Prostate gland (tissue), 2 donors: ENCODE measurements at regions not wholly inside any gene's neighbourhood (a gene's known extent, or its start where the extent isn't known, plus 50 kb on each side); places are given as distances from the start of the nearest gene placed in this dataset.
"Not testable (repeated sequence)": the region's sequence is repeated elsewhere in the genome, so short reads cannot be mapped to it uniquely, and the experiment has no call there.

Experiments used
- DNase-seq: peaks from one replicate; pipeline ENCODE4 v3.0.0-alpha.2; 2019; ENCODE audit warnings: low spot score
- H3K27ac ChIP-seq, 2 donors: fragments of 200-600 bp; sonication (generic); 2 replicates each; pipeline ENCODE4 v1.5.1; 2017 to 2019
- H3K27me3 ChIP-seq: fragments of 200-600 bp; sonication (generic); replicated peaks from 2 replicates; pipeline ENCODE4 v1.5.1; 2019; ENCODE audit not compliant: insufficient read depth
- H3K36me3 ChIP-seq, 2 donors: fragments of 200-600 bp; sonication (generic); 1 replicate in 1 of 2; 2 replicates in 1 of 2; pipeline versions ENCODE4 v1.5.1 to v1.8.1; 2017 to 2019
- H3K4me1 ChIP-seq: fragments of 200-600 bp; sonication (generic); replicated peaks from 2 replicates; pipeline ENCODE4 v1.5.1; 2019
- H3K4me3 ChIP-seq, 2 donors: fragments of 200-600 bp; sonication (generic); 2 replicates each; pipeline ENCODE4 v1.5.1; 2017 to 2019
- H3K9me3 ChIP-seq: fragments of 200-600 bp; sonication (generic); 2 replicates; pipeline ENCODE4 v1.5.1; 2017
- CTCF ChIP-seq, 4 experiments: fragments of 200-600 bp in 2 of 4; fragments of 450-650 bp in 2 of 4; sonication (generic) in 2 of 4; IDR thresholded peaks; 1 replicate in 3 of 4; 2 replicates in 1 of 4; pipeline ENCODE4 v1.5.1; 2016 to 2019; ENCODE audit warnings: antibody characterized with exemption in 4 of 4, mild to moderate bottlenecking in 2 of 4, moderate library complexity in 2 of 4
- POLR2A ChIP-seq: fragments of 450-650 bp; IDR thresholded peaks from one replicate; pipeline ENCODE4 v1.6.1; 2016; ENCODE audit warnings: antibody characterized with exemption, mild to moderate bottlenecking
- POLR2AphosphoS5 ChIP-seq: sonication (generic); formaldehyde crosslinking; IDR thresholded peaks from one replicate; pipeline ENCODE4 v1.6.1; 2017; ENCODE audit warnings: antibody characterized with exemption
- WGBS: methylation state at CpG from one replicate; pipeline ENCODE4 v1.1.5; 2018; 5-methylcytosine and 5-hydroxymethylcytosine counted together
- intact Hi-C: fragments of 100-400 bp; cut with DNase I; formaldehyde crosslinking; loops from one replicate; pipeline ENCODE4 v1.14.2; 2022

- Histone ChIP-seq H3K27me3 (no peaks in the 10 kb centered on the region), H3K4me1 (no peaks in the 10 kb centered on the region), H3K27ac (no peak overlapping the region), H3K36me3 (no peaks in the 10 kb centered on the region), H3K4me3 (no peak overlapping the region), H3K9me3 (no peaks in the 10 kb centered on the region)
- intact Hi-C loops: no loop called here
- WGBS: 75% methylated on average over 15 of the region's 15 CpGs
- no peak for DNase-seq
- no peak for TF ChIP-seq CTCF (IDR thresholded peaks at IDR 0.05)
- TF ChIP-seq POLR2AphosphoS5: no peak
- no peak for TF ChIP-seq POLR2A
Observed at GRCh38 chr2:89797320-89798038, 1106.0 kb downstream of the RPIA start.

GRCh38 chr2:89801207-89801606, 1109.7 kb downstream of the RPIA start:
- WGBS: 72% methylated on average over 18 of the region's 18 CpGs
- H3K27me3 ChIP-seq, DNase-seq, H3K36me3 ChIP-seq, H3K4me3 ChIP-seq, H3K27ac ChIP-seq, intact Hi-C loops, H3K9me3 ChIP-seq, H3K4me1 ChIP-seq: not testable (repeated sequence)

GRCh38 chr2:89806363-89806762, 1114.9 kb downstream of the RPIA start:
- H3K36me3 ChIP-seq, intact Hi-C loops, H3K27me3 ChIP-seq, DNase-seq, H3K4me3 ChIP-seq, H3K4me1 ChIP-seq, H3K9me3 ChIP-seq, H3K27ac ChIP-seq: not testable (repeated sequence)
- WGBS: 78% methylated on average over 14 of the region's 14 CpGs

GRCh38 chr2:89811295-89811694, 1119.8 kb downstream of the RPIA start:
- Histone ChIP-seq H3K27ac (no peak overlapping the region), H3K27me3 (no peaks in the 10 kb centered on the region), H3K4me3 (no peak overlapping the region), H3K4me1 (no peaks in the 10 kb centered on the region), H3K9me3 (no peaks in the 10 kb centered on the region), H3K36me3 (no peaks in the 10 kb centered on the region)
- DNase-seq: no peak
- WGBS: 75% methylated on average over 11 of the region's 11 CpGs
- TF ChIP-seq POLR2AphosphoS5: no peak
- TF ChIP-seq POLR2A: no peak
- no peak for TF ChIP-seq CTCF (IDR thresholded peaks at IDR 0.05)
- intact Hi-C loops: no loop called here

- H3K4me1 ChIP-seq, H3K4me3 ChIP-seq, H3K27ac ChIP-seq, H3K36me3 ChIP-seq, DNase-seq, H3K27me3 ChIP-seq, H3K9me3 ChIP-seq, intact Hi-C loops: not testable (repeated sequence)
- 71% methylated on average over 14 of the region's 14 CpGs for WGBS
Observed at GRCh38 chr2:89811910-89812309, 1120.4 kb downstream of the RPIA start.

GRCh38 chr2:89814359-89814758, 1122.9 kb downstream of the RPIA start:
- intact Hi-C loops, H3K4me3 ChIP-seq, H3K27ac ChIP-seq, H3K4me1 ChIP-seq, H3K27me3 ChIP-seq, DNase-seq, H3K36me3 ChIP-seq, H3K9me3 ChIP-seq: not testable (repeated sequence)
- WGBS: 83% methylated on average over 16 of the region's 16 CpGs

- intact Hi-C loops: no loop called here
- Histone ChIP-seq H3K36me3 (no peaks in the 10 kb centered on the region), H3K27me3 (no peaks in the 10 kb centered on the region), H3K4me1 (no peaks in the 10 kb centered on the region), H3K9me3 (no peaks in the 10 kb centered on the region), H3K4me3 (no peak overlapping the region), H3K27ac (no peak overlapping the region)
- 83% methylated on average over 12 of the region's 12 CpGs for WGBS
- TF ChIP-seq CTCF (IDR thresholded peaks at IDR 0.05) (no peak), POLR2A (no peak), POLR2AphosphoS5 (no peak)
- DNase-seq: no peak
Observed at GRCh38 chr2:89818873-89819272, 1127.4 kb downstream of the RPIA start.
